ENCODE measurements at regions not wholly inside any gene's neighbourhood (a gene's known extent, or its start where the extent isn't known, plus 50 kb on each side); places are given as distances from the start of the nearest gene placed in this dataset.

DNA sequence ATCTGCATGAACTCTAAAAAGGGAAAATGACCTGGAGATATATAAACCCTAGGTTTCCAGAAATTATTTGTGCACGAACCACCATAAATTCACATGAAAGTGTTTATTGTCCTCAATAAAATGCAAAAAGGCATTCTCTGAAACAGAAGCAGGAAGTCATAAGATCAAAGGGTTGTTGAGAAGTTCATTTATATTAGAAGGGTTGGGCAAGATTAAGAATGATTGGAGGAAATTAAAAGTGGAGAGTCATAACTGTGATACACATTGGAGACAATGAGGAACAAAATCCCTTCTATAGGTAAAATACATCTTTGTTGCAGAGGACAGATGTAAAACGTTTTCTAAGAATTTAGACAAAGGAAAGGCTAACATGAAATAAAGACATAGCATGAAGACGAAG, 476.8 kb downstream of the CBLN4 start:
- TF ChIP-seq, protein P1, sequence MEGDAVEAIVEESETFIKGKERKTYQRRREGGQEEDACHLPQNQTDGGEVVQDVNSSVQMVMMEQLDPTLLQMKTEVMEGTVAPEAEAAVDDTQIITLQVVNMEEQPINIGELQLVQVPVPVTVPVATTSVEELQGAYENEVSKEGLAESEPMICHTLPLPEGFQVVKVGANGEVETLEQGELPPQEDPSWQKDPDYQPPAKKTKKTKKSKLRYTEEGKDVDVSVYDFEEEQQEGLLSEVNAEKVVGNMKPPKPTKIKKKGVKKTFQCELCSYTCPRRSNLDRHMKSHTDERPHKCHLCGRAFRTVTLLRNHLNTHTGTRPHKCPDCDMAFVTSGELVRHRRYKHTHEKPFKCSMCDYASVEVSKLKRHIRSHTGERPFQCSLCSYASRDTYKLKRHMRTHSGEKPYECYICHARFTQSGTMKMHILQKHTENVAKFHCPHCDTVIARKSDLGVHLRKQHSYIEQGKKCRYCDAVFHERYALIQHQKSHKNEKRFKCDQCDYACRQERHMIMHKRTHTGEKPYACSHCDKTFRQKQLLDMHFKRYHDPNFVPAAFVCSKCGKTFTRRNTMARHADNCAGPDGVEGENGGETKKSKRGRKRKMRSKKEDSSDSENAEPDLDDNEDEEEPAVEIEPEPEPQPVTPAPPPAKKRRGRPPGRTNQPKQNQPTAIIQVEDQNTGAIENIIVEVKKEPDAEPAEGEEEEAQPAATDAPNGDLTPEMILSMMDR (IDR thresholded peaks at IDR 0.05) = no peak
- no peak for TF ChIP-seq POLR2A (IDR thresholded peaks at IDR 0.05; ENCODE audit: low read depth)
- TF ChIP-seq POLR2AphosphoS5 (IDR thresholded peaks at IDR 0.05) = no peak

Measured in esophagus muscularis mucosa (tissue), 3 donors.